ENCODE measurements at regions not wholly inside any gene's neighbourhood (a gene's known extent, or its start where the extent isn't known, plus 50 kb on each side); places are given as distances from the start of the nearest gene placed in this dataset.
"Not testable (repeated sequence)": the region's sequence is repeated elsewhere in the genome, so short reads cannot be mapped to it uniquely, and the experiment has no call there.

DNA sequence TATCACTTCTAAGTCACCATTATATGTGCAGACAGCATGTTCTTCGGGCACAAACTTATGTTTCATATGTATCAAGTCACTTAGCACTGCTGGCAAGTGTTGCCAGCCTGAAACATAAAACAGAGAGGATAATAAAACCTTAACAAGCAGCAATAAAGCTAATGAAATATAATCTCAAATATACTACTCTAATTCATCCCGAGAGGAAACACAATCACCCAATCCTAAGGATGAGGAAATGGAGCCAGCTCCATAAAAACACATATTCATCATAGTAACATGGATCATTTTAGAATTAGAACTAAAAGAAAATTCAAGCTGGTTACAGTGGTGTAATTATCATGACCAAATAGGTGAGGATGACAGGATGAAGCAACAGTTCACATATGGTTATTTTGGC is 1072.7 kb downstream of the EPHA3 start:
- no peaks in the 10 kb centered on the region for H3K36me3 ChIP-seq (replicated peaks; ENCODE audit: insufficient read depth, low read depth)
- no peak overlapping the region for H3K27ac ChIP-seq
- H3K27me3 ChIP-seq, result no peaks in the 10 kb centered on the region
- no peak overlapping the region for H2AFZ ChIP-seq
- H3K4me1 ChIP-seq (ENCODE audit: insufficient read depth), result no peaks in the 10 kb centered on the region
- no peak for TF ChIP-seq EZH2phosphoT487 (IDR thresholded peaks at IDR 0.05; ENCODE audit: low read depth, severe bottlenecking, unreplicated experiment)
- no peak for TF ChIP-seq EZH2 (IDR thresholded peaks at IDR 0.05; ENCODE audit: borderline replicate concordance)
- TF ChIP-seq, protein P1, sequence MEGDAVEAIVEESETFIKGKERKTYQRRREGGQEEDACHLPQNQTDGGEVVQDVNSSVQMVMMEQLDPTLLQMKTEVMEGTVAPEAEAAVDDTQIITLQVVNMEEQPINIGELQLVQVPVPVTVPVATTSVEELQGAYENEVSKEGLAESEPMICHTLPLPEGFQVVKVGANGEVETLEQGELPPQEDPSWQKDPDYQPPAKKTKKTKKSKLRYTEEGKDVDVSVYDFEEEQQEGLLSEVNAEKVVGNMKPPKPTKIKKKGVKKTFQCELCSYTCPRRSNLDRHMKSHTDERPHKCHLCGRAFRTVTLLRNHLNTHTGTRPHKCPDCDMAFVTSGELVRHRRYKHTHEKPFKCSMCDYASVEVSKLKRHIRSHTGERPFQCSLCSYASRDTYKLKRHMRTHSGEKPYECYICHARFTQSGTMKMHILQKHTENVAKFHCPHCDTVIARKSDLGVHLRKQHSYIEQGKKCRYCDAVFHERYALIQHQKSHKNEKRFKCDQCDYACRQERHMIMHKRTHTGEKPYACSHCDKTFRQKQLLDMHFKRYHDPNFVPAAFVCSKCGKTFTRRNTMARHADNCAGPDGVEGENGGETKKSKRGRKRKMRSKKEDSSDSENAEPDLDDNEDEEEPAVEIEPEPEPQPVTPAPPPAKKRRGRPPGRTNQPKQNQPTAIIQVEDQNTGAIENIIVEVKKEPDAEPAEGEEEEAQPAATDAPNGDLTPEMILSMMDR (IDR thresholded peaks at IDR 0.05; ENCODE audit: poor library complexity), result no peak
- DNase-seq (ENCODE audit: low spot score), result no peak
- no peaks in the 10 kb centered on the region for H3K79me2 ChIP-seq
- H3K4me2 ChIP-seq, result peak overlapping the region; percentile 3
- no peaks in the 10 kb centered on the region for H4K20me1 ChIP-seq (ENCODE audit: insufficient read depth, poor library complexity, severe bottlenecking)
- WGBS (ENCODE audit: low lambda C conversion rate, missing lambda C conversion rate), result 54% methylated on average over 2 of the region's 2 CpGs
- H3K9me2 ChIP-seq (replicated peaks; ENCODE audit: insufficient read depth), result no peaks in the 10 kb centered on the region
- H3K9me3 ChIP-seq (ENCODE audit: low read depth), result no peaks in the 10 kb centered on the region
- no peak overlapping the region for H3K4me3 ChIP-seq

DNA sequence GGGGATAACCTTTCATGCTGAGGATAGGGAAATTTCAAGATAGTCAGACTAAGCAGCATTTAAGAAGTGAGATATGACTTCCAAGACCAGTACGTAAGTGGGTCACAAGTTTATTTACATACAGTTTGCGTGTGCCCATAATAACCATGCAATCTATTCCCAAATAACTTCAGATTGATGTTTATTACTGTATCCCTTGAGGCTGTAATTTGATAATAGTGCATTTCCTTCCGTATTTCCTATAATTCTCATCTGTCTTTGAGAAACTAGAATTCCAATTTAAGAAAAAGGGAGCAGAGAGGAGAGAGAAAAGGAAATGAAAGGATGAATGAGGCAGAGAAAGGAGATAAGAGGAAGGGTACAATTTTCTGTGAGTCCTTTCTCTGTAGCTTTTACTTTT is 1073.1 kb downstream of the EPHA3 start:
- no peaks in the 10 kb centered on the region for H3K27me3 ChIP-seq
- TF ChIP-seq EZH2 (IDR thresholded peaks at IDR 0.05; ENCODE audit: borderline replicate concordance), result no peak
- no peak for TF ChIP-seq EZH2phosphoT487 (IDR thresholded peaks at IDR 0.05; ENCODE audit: low read depth, severe bottlenecking, unreplicated experiment)
- TF ChIP-seq, protein P1 (IDR thresholded peaks at IDR 0.05; ENCODE audit: poor library complexity), result no peak
- H3K4me3 ChIP-seq, result no peak overlapping the region
- H3K4me1 ChIP-seq (ENCODE audit: insufficient read depth), result no peaks in the 10 kb centered on the region
- no peaks in the 10 kb centered on the region for H4K20me1 ChIP-seq (ENCODE audit: insufficient read depth, poor library complexity, severe bottlenecking)
- peak overlapping the region; percentile 3 for H3K4me2 ChIP-seq
- no peak for DNase-seq (ENCODE audit: low spot score)
- no peaks in the 10 kb centered on the region for H3K9me2 ChIP-seq (replicated peaks; ENCODE audit: insufficient read depth)
- no peaks in the 10 kb centered on the region for H3K9me3 ChIP-seq (ENCODE audit: low read depth)
- H3K36me3 ChIP-seq (replicated peaks; ENCODE audit: insufficient read depth, low read depth), result no peaks in the 10 kb centered on the region
- no peaks in the 10 kb centered on the region for H3K79me2 ChIP-seq
- no peak overlapping the region for H3K27ac ChIP-seq
- H2AFZ ChIP-seq, result no peak overlapping the region
- 59% methylated on average over 3 of the region's 3 CpGs for WGBS (ENCODE audit: low lambda C conversion rate, missing lambda C conversion rate)

DNA sequence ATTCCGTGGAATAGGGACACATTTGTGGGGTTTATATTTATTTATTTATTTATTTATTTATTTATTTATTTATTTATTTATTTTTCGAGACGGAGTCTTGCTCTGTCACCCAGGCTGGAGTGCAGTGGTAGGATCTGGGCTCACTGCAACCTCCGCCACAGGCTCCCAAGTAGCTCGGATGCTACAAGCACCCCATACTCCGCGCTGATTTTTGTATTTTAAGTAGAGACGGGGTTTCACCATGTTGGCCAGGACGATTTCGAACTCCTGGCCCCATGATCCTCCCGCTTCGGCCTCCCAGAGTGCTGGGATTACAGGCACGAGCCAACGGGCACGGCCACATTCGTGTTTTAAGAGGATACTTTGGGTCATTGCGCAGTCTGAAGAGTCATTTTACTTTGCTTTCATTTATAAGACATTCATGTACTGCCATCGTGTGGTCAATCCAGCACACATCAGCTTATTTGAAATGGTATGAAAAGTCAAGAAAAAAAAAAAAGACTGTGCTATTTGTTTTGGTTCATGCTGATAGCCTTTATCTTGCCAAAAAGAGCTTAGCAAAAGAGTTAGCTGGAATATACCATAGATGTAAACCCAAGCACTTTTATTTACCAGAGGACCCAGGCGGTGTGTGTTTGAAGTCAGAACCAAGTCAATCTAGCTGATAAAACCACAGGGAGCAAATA is 1075.0 kb downstream of the EPHA3 start:
- peak; percentile 38 for DNase-seq (ENCODE audit: low spot score)
- not testable (repeated sequence) for H4K20me1 ChIP-seq (ENCODE audit: insufficient read depth, poor library complexity, severe bottlenecking); H3K79me2 ChIP-seq; H3K9me2 ChIP-seq (replicated peaks; ENCODE audit: insufficient read depth); H3K36me3 ChIP-seq (replicated peaks; ENCODE audit: insufficient read depth, low read depth); H3K27me3 ChIP-seq; H3K4me3 ChIP-seq; H3K4me1 ChIP-seq (ENCODE audit: insufficient read depth); H3K27ac ChIP-seq; H3K9me3 ChIP-seq (ENCODE audit: low read depth)
- TF ChIP-seq, protein P1 (IDR thresholded peaks at IDR 0.05; ENCODE audit: poor library complexity), result peak; percentile 54
- WGBS (ENCODE audit: low lambda C conversion rate, missing lambda C conversion rate), result 36% methylated on average over 19 of the region's 19 CpGs
- peak overlapping the region; percentile 77 for H3K4me2 ChIP-seq
- peak overlapping the region; percentile 32 for H2AFZ ChIP-seq

DNA sequence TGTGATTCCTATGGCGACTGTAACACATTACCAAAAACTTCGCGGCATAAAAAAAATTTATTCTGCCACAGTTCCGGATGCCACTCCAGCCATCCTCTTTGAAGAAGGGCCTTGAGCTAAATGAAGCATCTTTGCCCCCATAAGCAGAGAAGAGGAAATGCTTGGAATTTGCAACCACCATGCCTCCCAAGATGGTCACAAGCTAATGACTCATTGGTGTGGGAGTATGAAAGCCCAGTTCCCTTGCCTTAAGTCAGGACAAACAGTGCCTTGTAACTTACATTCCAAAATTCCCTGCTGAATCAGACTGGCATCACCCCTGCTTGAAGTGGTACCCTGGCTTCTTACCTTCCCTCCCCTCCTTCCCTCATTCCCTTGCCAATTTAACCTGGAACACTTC is 1077.4 kb downstream of the EPHA3 start:
- whole genome bisulfite sequencing (ENCODE audit: low lambda C conversion rate, missing lambda C conversion rate), result 92% methylated on average over 4 of the region's 4 CpGs
- Histone ChIP-seq H3K9me3 (ENCODE audit: low read depth) (no peaks in the 10 kb centered on the region), H3K27me3 (no peaks in the 10 kb centered on the region), H4K20me1 (ENCODE audit: insufficient read depth, poor library complexity, severe bottlenecking) (no peaks in the 10 kb centered on the region), H3K36me3 (replicated peaks; ENCODE audit: insufficient read depth, low read depth) (no peaks in the 10 kb centered on the region), H3K4me2 (no peak overlapping the region), H2AFZ (no peak overlapping the region), H3K4me3 (no peak overlapping the region), H3K27ac (no peak overlapping the region), H3K79me2 (no peaks in the 10 kb centered on the region), H3K4me1 (ENCODE audit: insufficient read depth) (no peaks in the 10 kb centered on the region), H3K9me2 (replicated peaks; ENCODE audit: insufficient read depth) (no peaks in the 10 kb centered on the region)
- no peak for TF ChIP-seq EZH2phosphoT487 (IDR thresholded peaks at IDR 0.05; ENCODE audit: low read depth, severe bottlenecking, unreplicated experiment)
- TF ChIP-seq, protein P1 (IDR thresholded peaks at IDR 0.05; ENCODE audit: poor library complexity), result no peak
- DNase-seq (ENCODE audit: low spot score), result no peak

DNA sequence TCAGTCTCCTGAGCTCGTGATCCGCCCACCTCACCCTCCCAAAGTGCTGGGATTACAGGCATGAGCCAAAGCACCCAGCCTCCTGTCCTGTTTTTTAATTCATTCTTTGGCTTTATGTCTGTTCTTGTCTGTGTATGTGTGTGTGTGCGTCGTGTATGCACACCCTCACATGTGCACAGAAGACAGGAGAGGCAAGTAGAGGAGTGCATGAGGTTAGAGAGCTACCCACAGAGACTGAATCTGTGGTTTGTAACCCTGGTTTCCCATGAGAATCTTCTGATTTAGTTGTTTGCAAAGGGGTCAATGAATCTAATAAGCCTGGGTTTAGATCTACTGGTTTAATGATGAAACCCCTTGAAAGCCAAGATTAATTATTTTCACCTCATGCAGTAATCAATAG is 1090.0 kb downstream of the EPHA3 start:
- H3K4me3 ChIP-seq; H3K36me3 ChIP-seq (replicated peaks; ENCODE audit: insufficient read depth, low read depth); H2AFZ ChIP-seq; H3K9me3 ChIP-seq (ENCODE audit: low read depth); H3K79me2 ChIP-seq; H3K27ac ChIP-seq; H4K20me1 ChIP-seq (ENCODE audit: insufficient read depth, poor library complexity, severe bottlenecking); DNase-seq (ENCODE audit: low spot score); H3K4me2 ChIP-seq; H3K4me1 ChIP-seq (ENCODE audit: insufficient read depth); H3K27me3 ChIP-seq; H3K9me2 ChIP-seq (replicated peaks; ENCODE audit: insufficient read depth): not testable (repeated sequence)
- 90% methylated on average over 4 of the region's 4 CpGs for WGBS (ENCODE audit: low lambda C conversion rate, missing lambda C conversion rate)

All from hepatocyte (in vitro differentiated cells).